ENCODE measurements at regions not wholly inside any gene's neighbourhood (a gene's known extent, or its start where the extent isn't known, plus 50 kb on each side); places are given as distances from the start of the nearest gene placed in this dataset.

DNA sequence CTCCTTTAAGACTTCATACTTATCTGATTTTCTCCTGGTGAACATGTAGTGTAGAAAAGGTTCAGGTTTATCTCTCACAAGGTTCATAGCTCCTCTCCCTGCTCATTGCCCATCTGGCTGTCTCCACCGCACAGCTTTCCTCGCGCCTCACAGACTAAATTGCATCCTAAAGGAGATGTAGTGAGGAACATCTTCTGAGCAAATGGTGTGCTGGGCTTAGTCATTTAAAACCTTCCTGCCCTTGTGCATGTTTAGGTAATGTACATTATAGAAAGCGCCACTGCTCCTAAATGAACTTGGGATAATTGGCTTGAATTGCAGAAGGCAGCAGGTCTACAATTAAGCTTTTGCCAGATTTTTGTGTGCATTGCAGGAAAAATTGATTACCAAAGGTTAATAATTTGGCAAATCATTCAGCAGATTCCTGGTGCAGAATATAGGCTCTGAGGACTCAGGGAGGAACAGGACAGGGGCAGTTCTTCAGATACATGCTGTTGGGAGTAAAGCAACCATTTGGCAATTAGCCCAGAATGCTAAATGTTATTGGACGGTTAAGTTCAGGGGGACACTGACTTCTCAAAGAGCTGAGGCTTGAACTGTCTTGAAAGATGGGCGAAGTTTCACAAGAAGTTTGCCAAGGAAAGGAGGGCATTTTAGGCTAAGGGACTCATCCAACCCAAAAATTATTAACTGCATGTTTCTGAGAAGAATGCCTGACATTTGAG, 108.4 kb upstream of the CLDN10 start:
- TF ChIP-seq, protein P1, sequence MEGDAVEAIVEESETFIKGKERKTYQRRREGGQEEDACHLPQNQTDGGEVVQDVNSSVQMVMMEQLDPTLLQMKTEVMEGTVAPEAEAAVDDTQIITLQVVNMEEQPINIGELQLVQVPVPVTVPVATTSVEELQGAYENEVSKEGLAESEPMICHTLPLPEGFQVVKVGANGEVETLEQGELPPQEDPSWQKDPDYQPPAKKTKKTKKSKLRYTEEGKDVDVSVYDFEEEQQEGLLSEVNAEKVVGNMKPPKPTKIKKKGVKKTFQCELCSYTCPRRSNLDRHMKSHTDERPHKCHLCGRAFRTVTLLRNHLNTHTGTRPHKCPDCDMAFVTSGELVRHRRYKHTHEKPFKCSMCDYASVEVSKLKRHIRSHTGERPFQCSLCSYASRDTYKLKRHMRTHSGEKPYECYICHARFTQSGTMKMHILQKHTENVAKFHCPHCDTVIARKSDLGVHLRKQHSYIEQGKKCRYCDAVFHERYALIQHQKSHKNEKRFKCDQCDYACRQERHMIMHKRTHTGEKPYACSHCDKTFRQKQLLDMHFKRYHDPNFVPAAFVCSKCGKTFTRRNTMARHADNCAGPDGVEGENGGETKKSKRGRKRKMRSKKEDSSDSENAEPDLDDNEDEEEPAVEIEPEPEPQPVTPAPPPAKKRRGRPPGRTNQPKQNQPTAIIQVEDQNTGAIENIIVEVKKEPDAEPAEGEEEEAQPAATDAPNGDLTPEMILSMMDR (IDR thresholded peaks at IDR 0.05; ENCODE audit: low read length, missing control alignments) = no peak
- no peak for DNase-seq (ENCODE audit: low read depth)
- H3K4me3 ChIP-seq (replicated peaks; ENCODE audit: low read depth, low read length) = no peak overlapping the region

DNA sequence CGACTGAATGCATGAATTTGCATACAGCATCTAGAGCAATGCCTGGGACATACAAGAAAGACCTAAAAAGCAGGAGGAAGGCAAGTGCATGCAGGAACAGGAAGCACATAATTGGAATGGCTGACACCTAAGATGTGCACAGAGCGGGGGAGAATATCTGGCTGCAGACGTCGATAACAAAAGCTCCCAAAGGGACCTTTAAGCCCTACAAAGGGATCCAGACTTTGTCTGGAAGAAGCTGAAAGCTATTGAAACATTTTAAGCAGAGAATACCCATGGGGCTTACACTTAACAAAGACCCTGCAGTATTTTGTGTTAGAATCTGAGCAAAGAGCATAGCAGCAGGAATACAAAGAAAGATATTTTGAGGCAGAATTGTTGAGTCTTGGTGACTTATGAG, 107.4 kb upstream of the CLDN10 start:
- DNase-seq (ENCODE audit: low read depth) = no peak
- TF ChIP-seq, protein P1 (IDR thresholded peaks at IDR 0.05; ENCODE audit: low read length, missing control alignments) = no peak
- H3K4me3 ChIP-seq (replicated peaks; ENCODE audit: low read depth, low read length) = no peak overlapping the region

DNA sequence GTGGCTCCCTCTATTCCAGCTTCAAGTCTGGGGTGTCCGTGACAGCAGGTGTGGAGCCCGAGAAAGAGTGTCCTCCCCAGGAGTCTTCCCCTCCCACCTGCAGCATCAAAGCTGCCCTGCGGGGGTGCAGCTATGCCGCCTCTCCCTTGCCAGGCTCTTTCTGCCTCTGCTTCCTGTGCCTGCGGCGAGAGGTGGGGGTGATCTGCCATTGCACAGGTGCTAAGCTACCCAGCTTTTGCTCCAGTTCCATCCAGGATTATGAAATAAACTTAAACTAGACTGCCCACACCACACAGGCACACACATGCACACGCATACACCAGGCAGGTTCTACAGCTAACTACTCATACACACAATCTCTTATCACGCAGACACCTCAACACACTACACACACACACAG, 104.7 kb upstream of the CLDN10 start:
- DNase-seq (ENCODE audit: low read depth) = no peak
- H3K4me3 ChIP-seq (replicated peaks; ENCODE audit: low read depth, low read length) = no peak overlapping the region
- TF ChIP-seq, protein P1 (IDR thresholded peaks at IDR 0.05; ENCODE audit: low read length, missing control alignments) = no peak

DNA sequence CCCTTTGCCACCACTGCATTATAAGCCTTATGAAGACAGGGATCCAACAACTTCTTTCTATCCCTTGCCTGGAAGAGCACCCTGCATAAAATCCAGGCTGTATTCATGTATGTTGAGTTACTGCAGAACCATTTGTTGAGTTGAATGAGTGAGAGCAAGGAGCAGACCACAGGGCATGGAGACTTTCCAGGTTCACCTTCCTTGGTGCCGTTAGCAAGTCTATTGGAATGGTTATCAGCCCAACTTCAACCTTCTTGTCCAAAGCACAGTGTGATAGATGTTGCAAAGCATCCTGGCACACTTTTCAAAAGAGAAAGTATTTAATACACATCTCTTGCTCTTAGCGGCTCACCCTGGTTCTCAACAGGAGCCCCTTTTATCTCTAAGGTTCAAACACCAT, 100.9 kb upstream of the CLDN10 start:
- TF ChIP-seq, protein P1 (IDR thresholded peaks at IDR 0.05; ENCODE audit: low read length, missing control alignments) = no peak
- DNase-seq (ENCODE audit: low read depth) = no peak
- no peak overlapping the region for H3K4me3 ChIP-seq (replicated peaks; ENCODE audit: low read depth, low read length)

DNA sequence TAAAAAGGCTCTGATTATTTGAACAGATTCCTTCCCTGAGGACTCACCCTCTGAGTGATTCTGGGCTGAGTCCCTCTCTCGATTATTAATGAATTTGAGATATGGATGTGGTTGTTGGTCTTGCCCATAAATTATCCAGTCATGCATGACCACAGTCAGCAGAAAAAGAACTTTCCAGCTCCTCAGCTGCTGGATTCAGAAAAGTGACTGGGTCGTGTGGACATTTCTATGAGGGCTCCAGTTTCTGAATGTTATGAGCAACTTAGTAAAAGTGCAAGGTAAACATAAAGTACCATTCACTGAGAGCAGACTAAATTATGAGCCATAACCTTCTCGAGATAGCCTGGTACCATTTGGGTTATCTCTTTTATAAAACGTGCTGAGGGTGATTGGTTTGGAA, 100.1 kb upstream of the CLDN10 start:
- TF ChIP-seq, protein P1 (IDR thresholded peaks at IDR 0.05; ENCODE audit: low read length, missing control alignments) = no peak
- DNase-seq (ENCODE audit: low read depth) = no peak
- no peak overlapping the region for H3K4me3 ChIP-seq (replicated peaks; ENCODE audit: low read depth, low read length)

DNA sequence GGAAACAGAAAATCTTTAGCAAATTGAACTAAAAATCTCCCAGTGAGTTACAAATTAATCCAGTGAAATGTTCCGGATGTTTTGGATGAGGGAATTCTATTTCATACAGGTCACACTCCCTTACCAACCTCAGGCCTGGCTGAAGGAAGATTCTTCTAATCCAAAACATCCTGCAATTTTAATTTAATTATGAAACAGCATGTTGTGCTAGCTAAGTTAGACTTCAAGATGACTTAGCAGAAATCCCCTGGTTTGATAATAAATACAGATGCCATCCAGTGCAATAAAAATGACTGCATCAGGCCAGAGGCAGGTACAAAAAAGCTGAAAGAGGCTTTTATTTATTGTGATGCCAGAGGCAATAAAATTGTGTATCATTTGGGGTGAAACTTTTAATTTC, 96.7 kb upstream of the CLDN10 start:
- DNase-seq (ENCODE audit: low read depth) = no peak
- TF ChIP-seq, protein P1 (IDR thresholded peaks at IDR 0.05; ENCODE audit: low read length, missing control alignments) = no peak
- H3K4me3 ChIP-seq (replicated peaks; ENCODE audit: low read depth, low read length) = no peak overlapping the region

DNA sequence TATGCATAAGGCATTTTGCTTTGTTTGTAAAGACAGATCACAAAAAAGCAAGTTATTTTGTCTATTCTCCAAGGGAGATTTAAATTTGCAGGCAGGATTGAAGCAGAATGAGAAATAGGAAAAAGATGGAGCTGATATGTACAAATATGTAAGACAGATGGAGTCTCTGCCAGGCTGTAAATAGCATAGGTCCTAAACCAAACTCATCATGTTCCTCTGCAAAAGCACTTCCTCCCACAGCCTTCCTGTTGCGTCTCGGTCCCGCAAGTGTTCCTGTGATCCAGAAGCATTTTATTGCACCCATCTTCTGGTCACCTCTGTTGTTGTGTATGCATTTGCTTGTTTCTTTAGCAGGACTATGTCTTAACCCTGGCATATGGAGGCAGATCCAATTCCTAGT, 95.7 kb upstream of the CLDN10 start:
- TF ChIP-seq, protein P1 (IDR thresholded peaks at IDR 0.05; ENCODE audit: low read length, missing control alignments) = no peak
- no peak for DNase-seq (ENCODE audit: low read depth)
- H3K4me3 ChIP-seq (replicated peaks; ENCODE audit: low read depth, low read length) = no peak overlapping the region

Data from fibroblast of pulmonary artery (primary cell).